GM13976 (cell line): ENCODE measurements at regions not wholly inside any gene's neighbourhood (a gene's known extent, or its start where the extent isn't known, plus 50 kb on each side); places are given as distances from the start of the nearest gene placed in this dataset.

ENCODE experiments used
- DNase-seq: peaks from one replicate; pipeline ENCODE4 v3.0.0; 2012; ENCODE audit warnings: low spot score
- in situ Hi-C: fragments of 300-500 bp; cut with MboI; formaldehyde crosslinking; loops from one replicate; pipeline ENCODE4 v1.12.0; 2022; ENCODE audit warnings: low sequenced_read_pairs, mixed read lengths, inconsistent platforms; ENCODE audit not compliant: unreplicated experiment
- TF ChIP-seq, protein P1 (sequence below): IDR thresholded peaks from 2 replicates; pipeline ENCODE4 v1.5.1; 2012; ENCODE audit warnings: borderline replicate concordance, mild to moderate bottlenecking; ENCODE audit not compliant: insufficient read depth; ENCODE audit errors: extremely low read depth, missing control alignments, control extremely low read depth

DNA sequence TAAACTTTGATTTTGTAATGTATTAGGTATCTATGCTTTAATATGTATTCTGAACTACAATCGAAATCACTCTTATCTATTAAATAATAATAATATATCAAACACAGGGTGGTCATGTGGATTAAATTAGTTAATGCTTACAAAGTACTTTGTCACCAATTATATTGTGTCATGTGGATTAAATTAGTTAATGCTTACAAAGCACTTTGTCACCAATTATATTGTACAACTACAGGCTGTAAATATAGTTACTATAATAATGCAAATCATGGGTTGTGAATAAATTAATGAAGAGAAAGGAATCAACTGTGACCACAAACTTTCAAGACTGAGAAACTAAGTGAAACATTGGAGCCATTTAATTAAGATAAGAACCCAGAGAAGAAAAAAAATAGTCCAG lies 1929.1 kb upstream of the PCDH20 start:
- DNase-seq, result no peak
- in situ Hi-C loops, result no loop called here
- TF ChIP-seq, protein P1, sequence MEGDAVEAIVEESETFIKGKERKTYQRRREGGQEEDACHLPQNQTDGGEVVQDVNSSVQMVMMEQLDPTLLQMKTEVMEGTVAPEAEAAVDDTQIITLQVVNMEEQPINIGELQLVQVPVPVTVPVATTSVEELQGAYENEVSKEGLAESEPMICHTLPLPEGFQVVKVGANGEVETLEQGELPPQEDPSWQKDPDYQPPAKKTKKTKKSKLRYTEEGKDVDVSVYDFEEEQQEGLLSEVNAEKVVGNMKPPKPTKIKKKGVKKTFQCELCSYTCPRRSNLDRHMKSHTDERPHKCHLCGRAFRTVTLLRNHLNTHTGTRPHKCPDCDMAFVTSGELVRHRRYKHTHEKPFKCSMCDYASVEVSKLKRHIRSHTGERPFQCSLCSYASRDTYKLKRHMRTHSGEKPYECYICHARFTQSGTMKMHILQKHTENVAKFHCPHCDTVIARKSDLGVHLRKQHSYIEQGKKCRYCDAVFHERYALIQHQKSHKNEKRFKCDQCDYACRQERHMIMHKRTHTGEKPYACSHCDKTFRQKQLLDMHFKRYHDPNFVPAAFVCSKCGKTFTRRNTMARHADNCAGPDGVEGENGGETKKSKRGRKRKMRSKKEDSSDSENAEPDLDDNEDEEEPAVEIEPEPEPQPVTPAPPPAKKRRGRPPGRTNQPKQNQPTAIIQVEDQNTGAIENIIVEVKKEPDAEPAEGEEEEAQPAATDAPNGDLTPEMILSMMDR, result no peak

DNA sequence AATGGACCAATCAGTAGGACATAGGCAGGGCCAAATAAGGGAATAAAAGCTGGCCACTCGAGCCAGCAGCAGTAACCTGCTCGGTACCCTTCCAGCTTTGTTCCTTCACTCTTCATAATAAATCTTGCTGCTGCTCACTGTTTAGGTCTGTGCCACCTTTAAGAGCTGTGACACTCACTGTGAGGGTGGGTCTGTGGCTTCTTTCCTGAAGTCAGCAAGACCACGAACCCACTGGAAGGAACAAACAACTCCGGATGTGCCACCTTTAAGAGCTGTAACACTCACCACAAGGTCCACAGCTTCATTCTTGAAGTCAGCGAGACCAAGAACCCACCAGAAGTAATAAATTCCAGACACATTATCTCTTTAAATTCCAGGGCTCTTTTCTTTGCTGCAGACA lies 1922.3 kb upstream of the PCDH20 start:
- in situ Hi-C loops, result no loop called here
- DNase-seq, result no peak
- TF ChIP-seq, protein P1, result no peak

DNA sequence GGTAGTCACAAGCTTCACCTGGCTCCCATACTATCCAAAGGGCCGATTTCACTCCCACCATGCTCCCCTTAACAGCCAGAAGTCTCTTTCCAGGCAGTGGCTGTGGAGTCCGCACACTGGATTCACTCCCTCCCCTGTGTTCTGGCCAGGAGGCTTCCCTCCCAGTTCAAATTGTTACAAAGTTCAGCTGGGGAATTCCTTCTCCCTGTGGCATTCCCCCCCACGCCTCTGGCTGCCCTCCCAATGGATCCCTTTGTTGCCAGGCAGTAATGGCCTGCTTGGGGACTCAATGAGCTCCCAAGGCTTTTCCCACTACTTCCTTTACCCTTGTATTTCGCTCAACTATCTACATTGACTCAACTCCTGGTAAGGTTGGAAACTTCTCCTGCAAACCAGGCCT lies 1921.4 kb upstream of the PCDH20 start:
- DNase-seq, result no peak
- in situ Hi-C loops, result no loop called here
- TF ChIP-seq, protein P1, result no peak

DNA sequence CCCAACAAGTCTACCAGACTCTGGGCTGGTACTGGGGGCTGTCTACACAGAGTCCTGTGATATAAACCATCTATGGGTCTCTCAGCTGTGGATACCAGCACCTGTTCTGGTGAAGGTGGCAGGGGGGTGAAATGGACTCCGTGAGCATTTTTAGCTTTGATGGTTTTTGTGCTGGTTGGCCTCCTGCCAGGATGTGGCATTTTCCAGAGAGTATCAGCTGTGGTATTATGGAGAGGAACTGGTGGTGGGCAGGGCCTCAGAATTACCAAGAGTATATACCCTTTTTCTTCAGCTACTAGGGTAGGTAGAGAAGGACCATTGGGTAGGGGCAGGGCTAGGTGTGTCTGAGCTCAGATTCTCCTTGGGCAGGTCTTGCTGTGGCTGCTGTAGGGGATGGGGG lies 1920.9 kb upstream of the PCDH20 start:
- TF ChIP-seq, protein P1, result no peak
- no peak for DNase-seq

DNA sequence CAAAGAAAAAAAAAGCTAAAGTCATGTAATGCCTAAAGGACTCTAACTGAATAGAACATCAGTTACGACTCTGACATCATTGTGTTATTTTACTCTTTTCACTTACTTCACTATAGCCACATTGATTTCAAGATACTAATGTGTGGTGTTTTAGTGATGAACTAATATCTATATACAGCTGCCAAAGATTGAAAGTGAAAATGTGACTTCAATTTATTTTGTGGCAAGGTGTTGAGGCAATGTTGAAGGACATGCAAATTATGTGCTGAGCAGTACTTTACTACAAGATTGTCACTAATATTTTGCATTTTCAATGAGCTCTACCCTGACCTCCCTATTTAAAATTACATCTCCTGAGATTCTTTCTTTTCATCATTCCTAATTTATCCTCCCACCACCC lies 1911.9 kb upstream of the PCDH20 start:
- TF ChIP-seq, protein P1, result no peak
- in situ Hi-C loops, result no loop called here
- DNase-seq, result no peak

More for the DNA sequence above, 1920.9 kb upstream of the PCDH20 start:
- in situ Hi-C loops, result no loop called here

DNA sequence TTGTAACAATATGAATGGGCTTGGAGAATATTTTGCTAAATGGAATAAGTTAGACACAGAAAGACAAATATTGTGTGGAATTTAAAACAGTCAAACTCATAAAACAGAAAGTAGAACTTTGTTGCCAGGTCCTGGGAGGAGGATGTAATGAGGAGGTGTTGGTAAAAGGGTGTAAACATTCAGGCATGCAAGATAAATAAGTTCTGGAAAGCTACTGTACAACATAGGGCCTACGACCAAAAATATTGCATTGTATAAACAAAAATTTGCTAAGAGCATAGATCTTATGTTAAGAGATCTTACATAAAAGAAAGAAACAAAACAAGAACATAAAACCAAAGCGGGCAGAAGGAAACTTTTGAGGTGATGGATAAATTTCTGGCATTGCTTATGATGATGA lies 1907.8 kb upstream of the PCDH20 start:
- TF ChIP-seq, protein P1, result no peak
- DNase-seq, result no peak
- in situ Hi-C loops, result no loop called here

DNA sequence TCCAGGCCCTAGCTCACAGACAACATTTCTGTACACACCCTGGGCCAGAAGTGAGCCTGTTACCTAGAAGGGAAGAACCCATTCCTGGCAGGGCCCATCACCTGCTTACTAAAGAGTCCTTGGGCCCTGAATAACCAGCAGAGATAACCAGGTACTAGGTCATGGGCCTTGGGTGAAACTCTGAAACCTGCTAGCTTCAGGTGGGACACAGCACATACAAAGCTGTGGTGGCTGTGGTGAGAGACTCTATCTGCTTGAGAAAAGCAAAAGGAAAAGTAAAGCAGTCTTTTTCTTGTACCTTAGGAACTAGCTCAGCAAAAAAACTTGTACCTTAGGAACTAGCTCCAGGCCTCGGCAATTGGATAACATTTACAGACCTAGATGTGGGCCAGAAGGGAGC lies 1895.9 kb upstream of the PCDH20 start:
- no peak for DNase-seq
- in situ Hi-C loops, result no loop called here
- TF ChIP-seq, protein P1, result no peak
